GM12878 (cell line): ENCODE measurements at regions not wholly inside any gene's neighbourhood (a gene's known extent, or its start where the extent isn't known, plus 50 kb on each side); places are given as distances from the start of the nearest gene placed in this dataset.

Source experiments
- ATAC-seq: fragments of 200-7000 bp; cut with Tn5 transposase; 3 replicates; pipeline ENCODE4 v1.9.1; 2020; ENCODE audit warnings: mild to moderate bottlenecking, moderate library complexity
- BruUV-seq: library from RNA; stranded (reverse); fragments of 400-500 nt; replicated peaks from 2 replicates; lab custom pipeline; 2021; lab: Mats Ljungman, UMichigan
- CTCF ChIA-PET: fragments of 300-600 bp; sonication (Branson Sonifier 250); formaldehyde crosslinking; extraction: SDS; loops from one replicate; lab custom pipeline; 2021; ENCODE audit warnings: inconsistent platforms; lab: Yijun Ruan, JAX
- POLR2A ChIA-PET: fragments of 350-600 bp; formaldehyde crosslinking; extraction: SDS; loops from one replicate; lab custom pipeline; 2021; ENCODE audit warnings: inconsistent platforms; lab: Charles Lee
- RAD21 ChIA-PET: fragments of 300-600 bp; sonication (Branson Sonifier 250); formaldehyde crosslinking; loops from one replicate; lab custom pipeline; 2023; ENCODE audit warnings: antibody characterized with exemption; ENCODE audit not compliant: unreplicated experiment; lab: Charles Lee
- SMC1A ChIA-PET: fragments of 300-600 bp; sonication (Branson Sonifier 250); formaldehyde crosslinking; loops from one replicate; lab custom pipeline; 2023; ENCODE audit not compliant: unreplicated experiment, uncharacterized antibody; lab: Charles Lee
- DNase-seq: peaks from one replicate; pipeline ENCODE4 v3.0.0-alpha.2; 2011; ENCODE audit warnings: low read depth, low spot score
- FAIRE-seq: peaks from 3 replicates; lab custom pipeline; 2011; peaks lifted over from hg19 to GRCh38; lab: Jason Lieb, UNC
- H2AFZ ChIP-seq: 2 replicates; pipeline ENCODE4 v1.6.0; 2011; ENCODE audit warnings: low read depth, low read length, control low read depth; ENCODE audit not compliant: control insufficient read depth
- H3K27ac ChIP-seq: 2 replicates; pipeline ENCODE4 v1.5.1; 2011; ENCODE audit warnings: control low read depth; ENCODE audit not compliant: control insufficient read depth, insufficient read depth
- H3K27me3 ChIP-seq, 2 experiments: replicated peaks in 1 of 2; 2 replicates each; pipeline versions ENCODE4 v1.6.0 to v1.6.1; 2011; ENCODE audit warnings: low read length in 1 of 2; ENCODE audit not compliant: control insufficient read depth in 2 of 2, insufficient read depth in 2 of 2
- H3K36me3 ChIP-seq, 2 experiments: 2 replicates each; pipeline ENCODE4 v1.5.1; 2011; ENCODE audit warnings: low read length in 1 of 2; ENCODE audit not compliant: control insufficient read depth in 2 of 2, insufficient read depth in 2 of 2
- H3K4me1 ChIP-seq: 2 replicates; pipeline ENCODE4 v1.6.1; 2011; ENCODE audit warnings: mild to moderate bottlenecking, low read length, moderate library complexity, mixed read lengths; ENCODE audit not compliant: control insufficient read depth, insufficient read depth
- H3K4me2 ChIP-seq: 2 replicates; pipeline ENCODE4 v1.6.0; 2011; ENCODE audit warnings: control low read depth; ENCODE audit not compliant: control insufficient read depth, insufficient read depth
- H3K4me3 ChIP-seq: fragments of 200-600 bp; sonication (generic); 2 replicates; pipeline ENCODE4 v1.5.1; 2016
- H3K79me2 ChIP-seq: 2 replicates; pipeline ENCODE4 v1.6.0; 2011; ENCODE audit warnings: low read length; ENCODE audit not compliant: control insufficient read depth, insufficient read depth
- H3K9ac ChIP-seq: 2 replicates; pipeline ENCODE4 v1.8.0; 2011; ENCODE audit warnings: low read length, control low read depth, mixed read lengths; ENCODE audit not compliant: control insufficient read depth, insufficient read depth
- H3K9me3 ChIP-seq: replicated peaks from 3 replicates; pipeline ENCODE4 v1.5.1; 2011; ENCODE audit warnings: mild to moderate bottlenecking, low read length; ENCODE audit not compliant: control insufficient read depth, insufficient read depth
- H4K20me1 ChIP-seq: 2 replicates; pipeline ENCODE4 v1.6.0; 2011; ENCODE audit not compliant: control insufficient read depth, insufficient read depth
- BACH1 ChIP-seq: fragments of 450-650 bp; IDR thresholded peaks from 2 replicates; pipeline ENCODE4 v1.6.1; 2017; ENCODE audit warnings: mild to moderate bottlenecking, borderline replicate concordance
- CHD2 ChIP-seq: IDR thresholded peaks from 2 replicates; pipeline ENCODE4 v1.6.1; 2011; ENCODE audit warnings: low read depth, low read length, improper control_type of control experiment, borderline replicate concordance
- CHD4 ChIP-seq: fragments of 200-600 bp; sonication (generic); IDR thresholded peaks from 2 replicates; pipeline ENCODE4 v1.6.1; 2016; ENCODE audit warnings: mild to moderate bottlenecking
- HDAC2 ChIP-seq: fragments of 200-600 bp; sonication (generic); IDR thresholded peaks from 2 replicates; pipeline ENCODE4 v1.6.1; 2017
- MXI1 ChIP-seq: fragments of 150-350 bp; IDR thresholded peaks from 2 replicates; pipeline ENCODE4 v1.6.1; 2011; ENCODE audit warnings: low read depth, mild to moderate bottlenecking, inconsistent platforms, low read length, improper control_type of control experiment
- POLR2A ChIP-seq: IDR thresholded peaks from 2 replicates; pipeline ENCODE4 v1.6.1; 2011; ENCODE audit warnings: low read depth, mild to moderate bottlenecking, low read length
- RAD51 ChIP-seq: fragments of 450-650 bp; IDR thresholded peaks from 2 replicates; pipeline ENCODE4 v1.6.1; 2016; ENCODE audit warnings: moderate library complexity, mild to moderate bottlenecking, inconsistent platforms
- RELA ChIP-seq: fragments of 450-650 bp; IDR thresholded peaks from 2 replicates; pipeline ENCODE4 v1.8.0; 2014; ENCODE audit warnings: borderline replicate concordance; ENCODE audit not compliant: partially characterized antibody
- SP1 ChIP-seq: IDR thresholded peaks from one replicate; pipeline ENCODE4 v1.6.1; 2011; ENCODE audit warnings: low read depth, low read length
- SREBF1 ChIP-seq: IDR thresholded peaks from 2 replicates; pipeline ENCODE4 v1.6.1; 2012; ENCODE audit warnings: mild to moderate bottlenecking, low read length
- STAT3 ChIP-seq: IDR thresholded peaks from 2 replicates; pipeline ENCODE4 v1.6.1; 2011; ENCODE audit warnings: low read depth, low read length, improper control_type of control experiment
- WRNIP1 ChIP-seq: IDR thresholded peaks from 2 replicates; pipeline ENCODE4 v1.6.1; 2011; ENCODE audit warnings: low read depth, low read length, improper control_type of control experiment, borderline replicate concordance
- ZBED1 ChIP-seq: IDR thresholded peaks from 2 replicates; pipeline ENCODE4 v1.6.1; 2016; ENCODE audit warnings: borderline replicate concordance
- WGBS: methylation state at CpG from one replicate; pipeline ENCODE4 v1.1.6; 2016; ENCODE audit warnings: low lambda C conversion rate; ENCODE audit not compliant: insufficient replicate concordance, insufficient coverage; ENCODE audit errors: missing lambda C conversion rate; 5-methylcytosine and 5-hydroxymethylcytosine counted together
- in situ Hi-C: fragments of 300-500 bp; cut with MboI; formaldehyde crosslinking; loops from 9 replicates; pipeline ENCODE4 v1.14.3; 2018; ENCODE audit warnings: mixed read lengths
- intact Hi-C: fragments of 100-400 bp; cut with micrococcal nuclease; formaldehyde crosslinking; loops from one replicate; pipeline ENCODE4 v1.14.2; 2022; ENCODE audit not compliant: unreplicated experiment
- TF ChIP-seq, protein P1 (sequence below): IDR thresholded peaks from 2 replicates; pipeline ENCODE4 v1.6.1; 2011; ENCODE audit warnings: borderline replicate concordance, low read depth, mild to moderate bottlenecking, moderate library complexity, low read length; ENCODE audit not compliant: insufficient read depth, poor library complexity, severe bottlenecking
- TF ChIP-seq, protein P2 (sequence below): fragments of 450-650 bp; IDR thresholded peaks from 2 replicates; pipeline ENCODE4 v1.6.1; 2017; ENCODE audit warnings: mild to moderate bottlenecking, moderate library complexity
- TF ChIP-seq, protein P3 (sequence below): fragments of 150-350 bp; IDR thresholded peaks from 2 replicates; pipeline ENCODE4 v1.6.1; 2014; ENCODE audit warnings: mild to moderate bottlenecking, low read depth, low read length

DNA sequence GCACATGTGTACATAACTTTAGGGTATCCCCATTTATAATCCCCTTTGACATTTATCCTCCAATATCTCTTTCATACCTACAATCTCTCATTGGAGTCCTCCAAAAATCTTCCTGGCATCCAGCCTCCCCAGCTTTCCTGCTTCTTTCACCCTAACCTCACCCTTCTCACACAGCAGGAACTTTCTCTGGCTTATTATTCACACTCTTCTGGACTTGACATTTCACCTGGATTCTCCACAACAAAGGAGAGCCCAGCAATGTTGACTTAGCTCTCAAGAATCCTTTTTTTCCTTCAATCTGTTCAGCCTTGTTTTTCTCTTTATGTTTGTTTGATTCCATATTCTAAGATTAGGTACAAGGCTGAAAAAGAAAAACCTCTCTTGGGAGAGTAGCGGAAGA, 783.6 kb upstream of the ACVR2A start (continued):
- TF ChIP-seq SREBF1 (no peak), STAT3 (no peak)
- TF ChIP-seq, protein P1, sequence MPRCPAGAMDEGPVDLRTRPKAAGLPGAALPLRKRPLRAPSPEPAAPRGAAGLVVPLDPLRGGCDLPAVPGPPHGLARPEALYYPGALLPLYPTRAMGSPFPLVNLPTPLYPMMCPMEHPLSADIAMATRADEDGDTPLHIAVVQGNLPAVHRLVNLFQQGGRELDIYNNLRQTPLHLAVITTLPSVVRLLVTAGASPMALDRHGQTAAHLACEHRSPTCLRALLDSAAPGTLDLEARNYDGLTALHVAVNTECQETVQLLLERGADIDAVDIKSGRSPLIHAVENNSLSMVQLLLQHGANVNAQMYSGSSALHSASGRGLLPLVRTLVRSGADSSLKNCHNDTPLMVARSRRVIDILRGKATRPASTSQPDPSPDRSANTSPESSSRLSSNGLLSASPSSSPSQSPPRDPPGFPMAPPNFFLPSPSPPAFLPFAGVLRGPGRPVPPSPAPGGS: no peak

- Histone ChIP-seq H3K27me3 (no peaks in the 10 kb centered on the region; a peak in 1 of 4 replicates), H2AFZ (no peak overlapping the region), H3K79me2 (no peaks in the 10 kb centered on the region), H4K20me1 (no peaks in the 10 kb centered on the region), H3K27ac (no peak overlapping the region), H3K4me1 (no peaks in the 10 kb centered on the region), H3K9ac (no peak overlapping the region), H3K9me3 (no peaks in the 10 kb centered on the region), H3K4me3 (no peak overlapping the region), H3K4me2 (no peak overlapping the region), H3K36me3 (no peaks in the 10 kb centered on the region)
- no TSS peak for BruUV-seq
- intact Hi-C loops: no loop called here
- ChIA-PET POLR2A (no interaction called here), SMC1A (no interaction called here), RAD21 (no interaction called here), CTCF (no interaction called here)
- WGBS: 66% methylated on average over 3 of the region's 3 CpGs
- no peak for DNase-seq
- ATAC-seq: no peak
- TF ChIP-seq WRNIP1 (no peak), ZBED1 (no peak), RELA (no peak), SP1 (no peak), POLR2A (no peak), MXI1 (no peak), CHD4 (no peak), BACH1 (no peak), HDAC2 (no peak), CHD2 (no peak), RAD51 (no peak)
- TF ChIP-seq, protein P1: no peak
- TF ChIP-seq, protein P2, sequence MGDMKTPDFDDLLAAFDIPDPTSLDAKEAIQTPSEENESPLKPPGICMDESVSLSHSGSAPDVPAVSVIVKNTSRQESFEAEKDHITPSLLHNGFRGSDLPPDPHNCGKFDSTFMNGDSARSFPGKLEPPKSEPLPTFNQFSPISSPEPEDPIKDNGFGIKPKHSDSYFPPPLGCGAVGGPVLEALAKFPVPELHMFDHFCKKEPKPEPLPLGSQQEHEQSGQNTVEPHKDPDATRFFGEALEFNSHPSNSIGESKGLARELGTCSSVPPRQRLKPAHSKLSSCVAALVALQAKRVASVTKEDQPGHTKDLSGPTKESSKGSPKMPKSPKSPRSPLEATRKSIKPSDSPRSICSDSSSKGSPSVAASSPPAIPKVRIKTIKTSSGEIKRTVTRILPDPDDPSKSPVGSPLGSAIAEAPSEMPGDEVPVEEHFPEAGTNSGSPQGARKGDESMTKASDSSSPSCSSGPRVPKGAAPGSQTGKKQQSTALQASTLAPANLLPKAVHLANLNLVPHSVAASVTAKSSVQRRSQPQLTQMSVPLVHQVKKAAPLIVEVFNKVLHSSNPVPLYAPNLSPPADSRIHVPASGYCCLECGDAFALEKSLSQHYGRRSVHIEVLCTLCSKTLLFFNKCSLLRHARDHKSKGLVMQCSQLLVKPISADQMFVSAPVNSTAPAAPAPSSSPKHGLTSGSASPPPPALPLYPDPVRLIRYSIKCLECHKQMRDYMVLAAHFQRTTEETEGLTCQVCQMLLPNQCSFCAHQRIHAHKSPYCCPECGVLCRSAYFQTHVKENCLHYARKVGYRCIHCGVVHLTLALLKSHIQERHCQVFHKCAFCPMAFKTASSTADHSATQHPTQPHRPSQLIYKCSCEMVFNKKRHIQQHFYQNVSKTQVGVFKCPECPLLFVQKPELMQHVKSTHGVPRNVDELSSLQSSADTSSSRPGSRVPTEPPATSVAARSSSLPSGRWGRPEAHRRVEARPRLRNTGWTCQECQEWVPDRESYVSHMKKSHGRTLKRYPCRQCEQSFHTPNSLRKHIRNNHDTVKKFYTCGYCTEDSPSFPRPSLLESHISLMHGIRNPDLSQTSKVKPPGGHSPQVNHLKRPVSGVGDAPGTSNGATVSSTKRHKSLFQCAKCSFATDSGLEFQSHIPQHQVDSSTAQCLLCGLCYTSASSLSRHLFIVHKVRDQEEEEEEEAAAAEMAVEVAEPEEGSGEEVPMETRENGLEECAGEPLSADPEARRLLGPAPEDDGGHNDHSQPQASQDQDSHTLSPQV: no peak
- TF ChIP-seq, protein P3, sequence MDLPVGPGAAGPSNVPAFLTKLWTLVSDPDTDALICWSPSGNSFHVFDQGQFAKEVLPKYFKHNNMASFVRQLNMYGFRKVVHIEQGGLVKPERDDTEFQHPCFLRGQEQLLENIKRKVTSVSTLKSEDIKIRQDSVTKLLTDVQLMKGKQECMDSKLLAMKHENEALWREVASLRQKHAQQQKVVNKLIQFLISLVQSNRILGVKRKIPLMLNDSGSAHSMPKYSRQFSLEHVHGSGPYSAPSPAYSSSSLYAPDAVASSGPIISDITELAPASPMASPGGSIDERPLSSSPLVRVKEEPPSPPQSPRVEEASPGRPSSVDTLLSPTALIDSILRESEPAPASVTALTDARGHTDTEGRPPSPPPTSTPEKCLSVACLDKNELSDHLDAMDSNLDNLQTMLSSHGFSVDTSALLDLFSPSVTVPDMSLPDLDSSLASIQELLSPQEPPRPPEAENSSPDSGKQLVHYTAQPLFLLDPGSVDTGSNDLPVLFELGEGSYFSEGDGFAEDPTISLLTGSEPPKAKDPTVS: no peak
- no peak for FAIRE-seq
- in situ Hi-C loops: no loop called here
Observed at GRCh38 chr2:147057892-147058490, 786.8 kb upstream of the ACVR2A start.
